ENCODE measurements at regions not wholly inside any gene's neighbourhood (a gene's known extent, or its start where the extent isn't known, plus 50 kb on each side); places are given as distances from the start of the nearest gene placed in this dataset.

DNA sequence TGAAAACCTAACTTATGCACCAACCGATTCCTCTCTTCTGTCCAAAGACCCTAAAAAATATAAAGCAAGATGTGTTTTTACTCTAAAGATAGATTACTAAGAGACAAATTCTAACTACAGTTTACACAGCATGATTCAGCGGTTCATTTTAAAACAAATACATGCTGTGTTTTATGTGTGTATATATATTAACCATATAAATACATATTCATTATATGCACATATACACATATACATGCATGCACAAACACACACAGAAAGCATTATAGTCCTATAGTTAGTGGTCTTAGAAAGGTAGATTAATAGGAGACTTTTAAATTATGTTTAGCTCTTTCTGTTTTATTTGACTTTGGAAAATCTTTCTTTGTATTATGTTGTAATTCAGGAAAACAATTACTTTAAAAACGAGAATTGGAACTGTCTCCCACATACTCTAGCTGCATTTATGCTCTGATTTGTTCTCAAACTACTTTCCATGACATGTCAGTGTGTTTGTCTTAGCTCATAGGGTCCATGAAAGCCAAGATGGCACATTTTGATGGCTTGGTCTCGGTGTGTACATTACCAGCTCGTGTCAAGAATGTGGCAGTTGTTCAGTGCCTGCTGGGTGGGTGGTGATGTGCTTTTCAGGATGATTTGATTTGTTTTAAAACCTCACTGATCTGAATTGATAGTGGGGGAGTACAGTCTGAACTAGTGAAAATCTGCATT, 548.8 kb upstream of the SALL1 start:
- no peak for DNase-seq (ENCODE audit: low read depth)
- TF ChIP-seq, protein P1, sequence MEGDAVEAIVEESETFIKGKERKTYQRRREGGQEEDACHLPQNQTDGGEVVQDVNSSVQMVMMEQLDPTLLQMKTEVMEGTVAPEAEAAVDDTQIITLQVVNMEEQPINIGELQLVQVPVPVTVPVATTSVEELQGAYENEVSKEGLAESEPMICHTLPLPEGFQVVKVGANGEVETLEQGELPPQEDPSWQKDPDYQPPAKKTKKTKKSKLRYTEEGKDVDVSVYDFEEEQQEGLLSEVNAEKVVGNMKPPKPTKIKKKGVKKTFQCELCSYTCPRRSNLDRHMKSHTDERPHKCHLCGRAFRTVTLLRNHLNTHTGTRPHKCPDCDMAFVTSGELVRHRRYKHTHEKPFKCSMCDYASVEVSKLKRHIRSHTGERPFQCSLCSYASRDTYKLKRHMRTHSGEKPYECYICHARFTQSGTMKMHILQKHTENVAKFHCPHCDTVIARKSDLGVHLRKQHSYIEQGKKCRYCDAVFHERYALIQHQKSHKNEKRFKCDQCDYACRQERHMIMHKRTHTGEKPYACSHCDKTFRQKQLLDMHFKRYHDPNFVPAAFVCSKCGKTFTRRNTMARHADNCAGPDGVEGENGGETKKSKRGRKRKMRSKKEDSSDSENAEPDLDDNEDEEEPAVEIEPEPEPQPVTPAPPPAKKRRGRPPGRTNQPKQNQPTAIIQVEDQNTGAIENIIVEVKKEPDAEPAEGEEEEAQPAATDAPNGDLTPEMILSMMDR (IDR thresholded peaks at IDR 0.05; ENCODE audit: insufficient read depth, low read length): no peak

DNA sequence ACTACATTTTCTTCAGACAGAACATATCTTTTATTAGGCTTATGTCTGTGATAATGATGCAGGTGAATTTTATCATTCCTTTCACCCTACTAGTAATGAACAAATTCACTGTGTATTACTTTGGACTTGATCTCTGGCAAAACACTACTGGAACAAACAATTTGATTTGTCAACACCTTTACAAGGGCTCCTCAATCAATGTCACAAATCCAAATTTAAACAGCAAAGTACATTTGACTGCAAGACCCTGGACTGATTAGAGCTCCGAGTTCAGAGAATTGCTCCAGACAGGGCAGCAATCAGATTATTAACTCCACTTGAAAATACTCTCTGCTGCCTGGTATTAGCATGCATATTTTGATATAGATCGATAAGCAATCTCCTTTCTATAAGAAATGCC, 547.6 kb upstream of the SALL1 start:
- no peak for DNase-seq (ENCODE audit: low read depth)
- TF ChIP-seq, protein P1 (IDR thresholded peaks at IDR 0.05; ENCODE audit: insufficient read depth, low read length): no peak
- H3K4me3 ChIP-seq (ENCODE audit: low read depth, low read length): no peak overlapping the region

More for the DNA sequence above, 548.8 kb upstream of the SALL1 start:
- no peak overlapping the region for H3K4me3 ChIP-seq (ENCODE audit: low read depth, low read length)

DNA sequence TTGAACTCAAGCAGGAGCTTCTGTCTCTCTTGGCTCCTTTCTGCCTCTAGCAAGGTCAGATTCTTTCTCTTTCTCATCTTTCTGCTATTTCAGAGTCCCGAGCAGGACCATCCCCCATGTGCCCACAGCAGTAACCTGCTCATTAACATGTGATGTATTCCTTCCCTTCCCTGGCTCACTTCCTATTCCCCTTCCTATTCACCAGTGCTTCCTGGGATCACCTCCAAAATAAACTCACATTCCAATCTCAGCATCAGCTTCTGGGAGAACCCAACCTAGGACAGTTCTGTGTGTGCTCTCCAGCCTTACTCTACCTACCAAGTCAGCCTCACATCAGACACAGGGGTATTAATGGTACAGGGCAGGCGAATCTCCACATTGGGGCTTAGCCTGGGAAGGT, 546.4 kb upstream of the SALL1 start:
- H3K4me3 ChIP-seq (ENCODE audit: low read depth, low read length): no peak overlapping the region
- DNase-seq (ENCODE audit: low read depth): no peak
- TF ChIP-seq, protein P1 (IDR thresholded peaks at IDR 0.05; ENCODE audit: insufficient read depth, low read length): no peak

DNA sequence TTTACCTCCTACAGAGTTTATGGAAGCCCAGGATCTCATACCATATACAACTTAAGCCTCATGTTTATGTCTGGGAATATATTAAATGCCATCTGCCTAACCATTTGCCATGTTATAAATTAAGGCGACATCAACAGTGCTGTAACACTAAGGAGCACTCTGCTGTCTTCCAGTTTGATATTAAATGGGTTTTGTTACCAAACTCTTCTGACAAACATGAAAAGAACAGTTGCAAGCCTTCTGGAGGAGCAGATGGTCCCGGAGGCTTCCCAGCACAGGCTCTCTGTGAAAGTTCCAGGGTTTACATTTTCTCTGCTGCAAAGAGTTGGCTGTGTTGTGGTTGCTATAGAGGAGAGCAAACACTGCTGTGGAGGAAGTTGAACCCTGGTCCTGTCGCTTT, 545.3 kb upstream of the SALL1 start:
- DNase-seq (ENCODE audit: low read depth): no peak
- TF ChIP-seq, protein P1 (IDR thresholded peaks at IDR 0.05; ENCODE audit: insufficient read depth, low read length): no peak
- H3K4me3 ChIP-seq (ENCODE audit: low read depth, low read length): no peak overlapping the region

DNA sequence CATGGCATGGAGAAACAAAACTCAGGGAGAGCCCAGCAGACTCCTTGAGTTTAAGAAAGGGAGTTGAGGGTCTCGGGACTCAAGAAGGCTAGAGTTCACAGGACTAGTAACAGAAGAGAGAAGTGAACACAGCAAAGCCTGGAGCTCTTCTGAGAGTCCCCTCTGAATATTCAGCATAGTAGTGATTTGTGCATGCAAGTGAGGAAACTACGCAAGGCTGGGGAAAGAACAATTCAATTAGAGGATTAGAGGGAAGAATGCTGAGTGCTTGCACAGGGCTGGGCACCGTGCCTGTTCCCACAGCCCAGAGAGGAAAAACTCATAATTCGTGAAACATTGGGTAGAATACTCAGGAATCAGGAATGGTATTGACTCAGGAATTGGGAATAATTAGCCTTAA, 540.0 kb upstream of the SALL1 start:
- no peak overlapping the region for H3K4me3 ChIP-seq (ENCODE audit: low read depth, low read length)
- TF ChIP-seq, protein P1 (IDR thresholded peaks at IDR 0.05; ENCODE audit: insufficient read depth, low read length): no peak
- no peak for DNase-seq (ENCODE audit: low read depth)

DNA sequence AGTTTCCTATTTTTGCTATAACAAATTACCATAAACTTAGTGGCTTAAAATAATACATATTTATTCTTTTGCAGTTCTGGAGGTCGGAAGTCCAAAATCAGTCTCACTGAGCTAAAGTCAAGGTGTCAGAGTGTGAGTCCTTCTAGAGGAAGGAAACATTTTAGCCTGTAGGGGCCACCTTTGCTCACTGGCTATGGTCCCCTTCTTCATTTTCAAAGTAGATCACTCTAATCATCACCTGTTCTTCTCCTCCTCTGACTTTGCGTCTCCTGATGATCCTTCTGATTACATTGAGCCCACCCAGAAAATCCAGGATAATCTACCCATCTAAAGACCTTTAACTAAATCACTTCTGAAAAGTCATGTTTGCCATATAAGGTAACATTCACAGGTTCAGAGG, 534.4 kb upstream of the SALL1 start:
- H3K4me3 ChIP-seq (ENCODE audit: low read depth, low read length): no peak overlapping the region
- DNase-seq (ENCODE audit: low read depth): no peak
- TF ChIP-seq, protein P1 (IDR thresholded peaks at IDR 0.05; ENCODE audit: insufficient read depth, low read length): no peak

DNA sequence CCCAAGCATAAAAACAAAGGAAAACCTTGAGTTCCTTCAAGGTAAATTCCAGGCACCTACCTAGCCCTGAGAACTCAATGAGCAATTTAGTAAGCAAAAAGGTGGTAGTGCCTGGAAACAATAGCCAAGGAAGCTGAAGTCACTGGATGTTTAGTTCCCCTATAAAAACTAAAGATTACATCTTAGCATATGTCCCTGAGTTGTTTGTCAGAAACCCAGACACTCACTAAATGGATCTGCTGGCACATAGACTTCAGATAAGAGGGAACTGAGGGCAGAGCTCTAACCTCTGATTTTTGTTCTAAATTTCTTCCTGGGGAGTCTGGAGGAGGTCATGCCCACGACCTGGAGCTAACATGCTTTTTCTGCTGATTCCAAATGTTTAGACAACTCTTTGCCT, 532.8 kb upstream of the SALL1 start:
- TF ChIP-seq, protein P1 (IDR thresholded peaks at IDR 0.05; ENCODE audit: insufficient read depth, low read length): no peak
- no peak overlapping the region for H3K4me3 ChIP-seq (ENCODE audit: low read depth, low read length)
- DNase-seq (ENCODE audit: low read depth): no peak

All from fibroblast of the aortic adventitia (primary cell).